ENCODE measurements at regions not wholly inside any gene's neighbourhood (a gene's known extent, or its start where the extent isn't known, plus 50 kb on each side); places are given as distances from the start of the nearest gene placed in this dataset.
A peak's percentile ranks its signal among the peaks of the same experiment; 100 is the strongest.
"Not testable (repeated sequence)": the region's sequence is repeated elsewhere in the genome, so short reads cannot be mapped to it uniquely, and the experiment has no call there.

- DNase-seq (ENCODE audit: low spot score) = no peak
Observed at GRCh38 chr13:54706336-54706735, 1677.7 kb downstream of the OLFM4 start.

- DNase-seq (ENCODE audit: low spot score) = no peak
Observed at GRCh38 chr13:54709546-54709945, 1680.9 kb downstream of the OLFM4 start.

GRCh38 chr13:54733639-54734038 is 1705.0 kb downstream of the OLFM4 start:
- no peak for DNase-seq (ENCODE audit: low spot score)

- DNase-seq (ENCODE audit: low spot score) = not testable (repeated sequence)
Observed at GRCh38 chr13:54737211-54737610, 1708.6 kb downstream of the OLFM4 start.

GRCh38 chr13:54742984-54743383 is 1714.4 kb downstream of the OLFM4 start:
- DNase-seq (ENCODE audit: low spot score) = no peak

- DNase-seq (ENCODE audit: low spot score) = no peak
Observed at GRCh38 chr13:54744747-54745146, 1716.1 kb downstream of the OLFM4 start.

GRCh38 chr13:54750521-54750920 is 1721.9 kb downstream of the OLFM4 start:
- DNase-seq (ENCODE audit: low spot score) = no peak

- no peak for DNase-seq (ENCODE audit: low spot score)
Observed at GRCh38 chr13:54758795-54759194, 1730.2 kb downstream of the OLFM4 start.

- DNase-seq (ENCODE audit: low spot score) = no peak
Observed at GRCh38 chr13:54768214-54768613, 1739.6 kb downstream of the OLFM4 start.

- DNase-seq (ENCODE audit: low spot score) = no peak
Observed at GRCh38 chr13:54775501-54776191, 1747.0 kb downstream of the OLFM4 start.

- DNase-seq (ENCODE audit: low spot score) = no peak
Observed at GRCh38 chr13:54787754-54788153, 1759.1 kb downstream of the OLFM4 start.

- no peak for DNase-seq (ENCODE audit: low spot score)
Observed at GRCh38 chr13:54799621-54800226, 1771.1 kb downstream of the OLFM4 start.

GRCh38 chr13:54802226-54802625 is 1773.6 kb downstream of the OLFM4 start:
- no peak for DNase-seq (ENCODE audit: low spot score)

- no peak for DNase-seq (ENCODE audit: low spot score)
Observed at GRCh38 chr13:54805743-54806142, 1777.1 kb downstream of the OLFM4 start.

GRCh38 chr13:54821938-54822470 is 1793.4 kb downstream of the OLFM4 start:
- DNase-seq (ENCODE audit: low spot score) = not testable (repeated sequence)

- DNase-seq (ENCODE audit: low spot score) = not testable (repeated sequence)
Observed at GRCh38 chr13:54829391-54830068, 1800.9 kb downstream of the OLFM4 start.

- DNase-seq (ENCODE audit: low spot score) = no peak
Observed at GRCh38 chr13:54836273-54836672, 1807.7 kb downstream of the OLFM4 start.

- no peak for DNase-seq (ENCODE audit: low spot score)
Observed at GRCh38 chr13:54841682-54842081, 1813.1 kb downstream of the OLFM4 start.

- DNase-seq (ENCODE audit: low spot score) = no peak
Observed at GRCh38 chr13:54845351-54845965, 1816.8 kb downstream of the OLFM4 start.

- no peak for DNase-seq (ENCODE audit: low spot score)
Observed at GRCh38 chr13:54852831-54853230, 1824.2 kb downstream of the OLFM4 start.

GRCh38 chr13:54859827-54860226 is 1831.2 kb downstream of the OLFM4 start:
- DNase-seq (ENCODE audit: low spot score) = peak; percentile 16

- DNase-seq (ENCODE audit: low spot score) = no peak
Observed at GRCh38 chr13:54875111-54875510, 1846.5 kb downstream of the OLFM4 start.
